Activated CD4-positive, alpha-beta memory T cell treated with anti-CD3 and anti-CD28 coated beads, Interleukin-2, amount 10 ng/mL, durations not matched to agents 7 days and 5 days (primary cell): ENCODE measurements at regions not wholly inside any gene's neighbourhood (a gene's known extent, or its start where the extent isn't known, plus 50 kb on each side); places are given as distances from the start of the nearest gene placed in this dataset.
"Not testable (repeated sequence)": the region's sequence is repeated elsewhere in the genome, so short reads cannot be mapped to it uniquely, and the experiment has no call there.

Experiments
- CTCF ChIA-PET: fragments of 350-600 bp; sonication (Branson Sonifier 250); formaldehyde crosslinking; loops from one replicate; lab custom pipeline; 2021; ENCODE audit warnings: antibody characterized with exemption, inconsistent platforms; lab: Charles Lee
- POLR2A ChIA-PET: fragments of 350-600 bp; sonication (Branson Sonifier 250); formaldehyde crosslinking; loops from one replicate; lab custom pipeline; 2021; ENCODE audit warnings: antibody characterized with exemption; lab: Charles Lee
- DNase-seq: peaks from one replicate; pipeline ENCODE4 v3.0.0-alpha.2; 2020
- H3K27ac Mint-ChIP-seq: one replicate; pipeline ENCODE4 v1.8.0; 2021; ENCODE audit warnings: mild to moderate bottlenecking, mixed read lengths
- H3K27me3 Mint-ChIP-seq: one replicate; pipeline ENCODE4 v1.8.0; 2021; ENCODE audit warnings: mixed read lengths
- H3K36me3 Mint-ChIP-seq: one replicate; pipeline ENCODE4 v1.8.0; 2021; ENCODE audit warnings: low read depth, mixed read lengths
- H3K4me1 Mint-ChIP-seq: one replicate; pipeline ENCODE4 v1.8.0; 2021; ENCODE audit warnings: mixed read lengths
- H3K4me3 Mint-ChIP-seq: one replicate; pipeline ENCODE4 v1.8.0; 2021; ENCODE audit warnings: mild to moderate bottlenecking, mixed read lengths
- H3K9me3 Mint-ChIP-seq: one replicate; pipeline ENCODE4 v1.8.0; 2021; ENCODE audit warnings: mixed read lengths

GRCh38 chr3:184440151-184440550, 60.3 kb downstream of the CHRD start:
- Mint-ChIP-seq H3K27ac (no peak overlapping the region), H3K9me3 (peaks cover 3% of the 10 kb centered on the region), H3K27me3 (peaks cover 15% of the 10 kb centered on the region), H3K4me1 (no peaks in the 10 kb centered on the region), H3K36me3 (no peaks in the 10 kb centered on the region), H3K4me3 (no peak overlapping the region)
- CTCF ChIA-PET: no interaction called here
- no peak for DNase-seq
- POLR2A ChIA-PET: no interaction called here

- Mint-ChIP-seq H3K9me3 (peaks cover 3% of the 10 kb centered on the region), H3K27me3 (peaks cover 9% of the 10 kb centered on the region), H3K27ac (no peak overlapping the region), H3K36me3 (no peaks in the 10 kb centered on the region), H3K4me3 (no peak overlapping the region), H3K4me1 (no peaks in the 10 kb centered on the region)
- no peak for DNase-seq
- ChIA-PET POLR2A (no interaction called here), CTCF (interaction anchor here (0.6 kb wide), 1 partner anchor 498 kb away, joined by 3 read pairs; no protein-coding TSS in a partner anchor)
Measured at GRCh38 chr3:184441202-184441900, 61.5 kb downstream of the CHRD start.

GRCh38 chr3:184443364-184443763, 63.5 kb downstream of the CHRD start:
- no peak overlapping the region for H3K27ac Mint-ChIP-seq
- CTCF ChIA-PET: interaction anchor here (0.7 to 1.6 kb wide), 3 partner anchors 8 to 101 kb away, joined by 3 to 4 read pairs (median 3); no protein-coding TSS in a partner anchor

GRCh38 chr3:184443831-184444230, 64.0 kb downstream of the CHRD start:
- DNase-seq: no peak
- Mint-ChIP-seq H3K9me3 (no peaks in the 10 kb centered on the region), H3K4me1 (no peaks in the 10 kb centered on the region), H3K27me3 (peaks cover 2% of the 10 kb centered on the region), H3K27ac (no peak overlapping the region), H3K36me3 (no peaks in the 10 kb centered on the region), H3K4me3 (no peak overlapping the region)
- ChIA-PET CTCF (interaction anchor here (0.7 kb wide), 2 partner anchors 9 to 100 kb away, joined by 3 to 4 read pairs; no protein-coding TSS in a partner anchor), POLR2A (no interaction called here)

More at GRCh38 chr3:184443364-184443763, 63.5 kb downstream of the CHRD start:
- H3K27me3 Mint-ChIP-seq: peaks cover 4% of the 10 kb centered on the region
- POLR2A ChIA-PET: no interaction called here
- no peak overlapping the region for H3K4me3 Mint-ChIP-seq
- no peak for DNase-seq
- H3K4me1 Mint-ChIP-seq: no peaks in the 10 kb centered on the region
- H3K36me3 Mint-ChIP-seq: no peaks in the 10 kb centered on the region
- peaks cover 2% of the 10 kb centered on the region for H3K9me3 Mint-ChIP-seq

GRCh38 chr3:184448321-184449160, 68.7 kb downstream of the CHRD start:
- Mint-ChIP-seq H3K27me3 (no peaks in the 10 kb centered on the region), H3K4me1 (no peaks in the 10 kb centered on the region), H3K4me3 (no peak overlapping the region), H3K9me3 (no peaks in the 10 kb centered on the region), H3K36me3 (no peaks in the 10 kb centered on the region), H3K27ac (no peak overlapping the region)
- ChIA-PET CTCF (no interaction called here), POLR2A (no interaction called here)
- DNase-seq: no peak

GRCh38 chr3:184449161-184449515, 69.3 kb downstream of the CHRD start:
- no peak overlapping the region for H3K4me3 Mint-ChIP-seq
- no peak overlapping the region for H3K27ac Mint-ChIP-seq
- CTCF ChIA-PET: no interaction called here
- no peaks in the 10 kb centered on the region for H3K9me3 Mint-ChIP-seq
- H3K36me3 Mint-ChIP-seq: no peaks in the 10 kb centered on the region
- POLR2A ChIA-PET: no interaction called here
- DNase-seq: no peak
- no peaks in the 10 kb centered on the region for H3K4me1 Mint-ChIP-seq
- H3K27me3 Mint-ChIP-seq: no peaks in the 10 kb centered on the region

GRCh38 chr3:184450547-184450946, 70.7 kb downstream of the CHRD start:
- Mint-ChIP-seq H3K4me1 (no peaks in the 10 kb centered on the region), H3K4me3 (no peak overlapping the region)

GRCh38 chr3:184453296-184453695, 73.4 kb downstream of the CHRD start:
- H3K27me3 Mint-ChIP-seq: peaks cover 3% of the 10 kb centered on the region
- no peak overlapping the region for H3K4me3 Mint-ChIP-seq
- ChIA-PET CTCF (interaction anchor here (0.7 to 1.1 kb wide), 2 partner anchors 82 to 85 kb away, joined by 3 to 4 read pairs; no protein-coding TSS in a partner anchor), POLR2A (interaction anchor here (0.6 kb wide), 1 partner anchor 330 kb away, joined by 3 read pairs; no protein-coding TSS in a partner anchor)
- no peaks in the 10 kb centered on the region for H3K4me1 Mint-ChIP-seq
- no peak for DNase-seq
- H3K9me3 Mint-ChIP-seq: no peaks in the 10 kb centered on the region
- no peaks in the 10 kb centered on the region for H3K36me3 Mint-ChIP-seq
- no peak overlapping the region for H3K27ac Mint-ChIP-seq

More at GRCh38 chr3:184450547-184450946, 70.7 kb downstream of the CHRD start:
- no peaks in the 10 kb centered on the region for H3K27me3 Mint-ChIP-seq
- no peak overlapping the region for H3K27ac Mint-ChIP-seq
- CTCF ChIA-PET: no interaction called here
- POLR2A ChIA-PET: no interaction called here
- no peaks in the 10 kb centered on the region for H3K36me3 Mint-ChIP-seq
- H3K9me3 Mint-ChIP-seq: no peaks in the 10 kb centered on the region
- no peak for DNase-seq

- H3K4me3 Mint-ChIP-seq: no peak overlapping the region
- no peak overlapping the region for H3K27ac Mint-ChIP-seq
- ChIA-PET POLR2A (interaction anchor here (0.5 kb wide), 1 partner anchor 493 kb away, joined by 3 read pairs; no protein-coding TSS in a partner anchor), CTCF (interaction anchor here (0.7 kb wide), 1 partner anchor 84 kb away, joined by 3 read pairs; no protein-coding TSS in a partner anchor)
- no peaks in the 10 kb centered on the region for H3K4me1 Mint-ChIP-seq
- no peaks in the 10 kb centered on the region for H3K36me3 Mint-ChIP-seq
- no peaks in the 10 kb centered on the region for H3K9me3 Mint-ChIP-seq
- peaks cover 6% of the 10 kb centered on the region for H3K27me3 Mint-ChIP-seq
- DNase-seq: no peak
Measured at GRCh38 chr3:184455991-184456390, 76.1 kb downstream of the CHRD start.

- no peak for DNase-seq
- no peaks in the 10 kb centered on the region for H3K36me3 Mint-ChIP-seq
- H3K4me1 Mint-ChIP-seq: no peaks in the 10 kb centered on the region
- H3K4me3 Mint-ChIP-seq: no peak overlapping the region
- no peak overlapping the region for H3K27ac Mint-ChIP-seq
- no peaks in the 10 kb centered on the region for H3K9me3 Mint-ChIP-seq
- H3K27me3 Mint-ChIP-seq: peaks cover 6% of the 10 kb centered on the region
- ChIA-PET POLR2A (interaction anchor here (0.5 kb wide), 1 partner anchor 493 kb away, joined by 3 read pairs; no protein-coding TSS in a partner anchor), CTCF (interaction anchor here (0.7 kb wide), 1 partner anchor 84 kb away, joined by 3 read pairs; no protein-coding TSS in a partner anchor)
Measured at GRCh38 chr3:184456476-184456875, 76.6 kb downstream of the CHRD start.

- no peak overlapping the region for H3K4me3 Mint-ChIP-seq
- ChIA-PET POLR2A (no interaction called here), CTCF (no interaction called here)
- no peaks in the 10 kb centered on the region for H3K4me1 Mint-ChIP-seq
- no peak overlapping the region for H3K27ac Mint-ChIP-seq
- no peak for DNase-seq
- H3K27me3 Mint-ChIP-seq: peaks cover 10% of the 10 kb centered on the region
- no peaks in the 10 kb centered on the region for H3K9me3 Mint-ChIP-seq
- H3K36me3 Mint-ChIP-seq: no peaks in the 10 kb centered on the region
Measured at GRCh38 chr3:184457329-184457728, 77.5 kb downstream of the CHRD start.

GRCh38 chr3:184457784-184458377, 78.0 kb downstream of the CHRD start:
- H3K27me3 Mint-ChIP-seq: peaks cover 10% of the 10 kb centered on the region
- H3K4me1 Mint-ChIP-seq, H3K36me3 Mint-ChIP-seq, H3K9me3 Mint-ChIP-seq, H3K27ac Mint-ChIP-seq, POLR2A ChIA-PET, DNase-seq, H3K4me3 Mint-ChIP-seq, CTCF ChIA-PET: not testable (repeated sequence)

GRCh38 chr3:184459355-184459754, 79.5 kb downstream of the CHRD start:
- Mint-ChIP-seq H3K9me3 (no peaks in the 10 kb centered on the region), H3K4me3 (no peak overlapping the region), H3K36me3 (no peaks in the 10 kb centered on the region), H3K27me3 (peaks cover 16% of the 10 kb centered on the region), H3K27ac (no peak overlapping the region), H3K4me1 (no peaks in the 10 kb centered on the region)
- POLR2A ChIA-PET: no interaction called here
- CTCF ChIA-PET: no interaction called here
- DNase-seq: no peak
